ENCODE measurements at regions not wholly inside any gene's neighbourhood (a gene's known extent, or its start where the extent isn't known, plus 50 kb on each side); places are given as distances from the start of the nearest gene placed in this dataset.

- Histone ChIP-seq H3K79me2 (ENCODE audit: control insufficient read depth, insufficient read depth, low read length) (no peaks in the 10 kb centered on the region), H2AFZ (ENCODE audit: low read depth, low read length) (no peak overlapping the region), H3K9me1 (ENCODE audit: control insufficient read depth, insufficient read depth, low read length) (no peaks in the 10 kb centered on the region), H3K4me2 (ENCODE audit: insufficient read depth, low read length) (no peak overlapping the region), H3K27ac (ENCODE audit: extremely low read depth, low read depth, low read length) (no peak overlapping the region), H3K4me1 (replicated peaks in 1 of 2; ENCODE audit: control insufficient read depth in 2 of 2, insufficient read depth in 2 of 2, low read length in 2 of 2) (no peaks in the 10 kb centered on the region), H3K36me3 (ENCODE audit: control insufficient read depth, insufficient read depth, low read length) (no peaks in the 10 kb centered on the region), H3K9me3 (replicated peaks; ENCODE audit: control insufficient read depth, insufficient read depth, low read depth, low read length) (no peaks in the 10 kb centered on the region), H4K20me1 (replicated peaks; ENCODE audit: control insufficient read depth, insufficient read depth, low read length) (no peaks in the 10 kb centered on the region), H3K9ac (ENCODE audit: insufficient read depth in 1 of 2, low read depth in 2 of 2, low read length in 2 of 2) (no peak overlapping the region), H3K27me3 (ENCODE audit: control insufficient read depth in 2 of 2, insufficient read depth in 2 of 2, low read length in 2 of 2) (no peaks in the 10 kb centered on the region), H3K4me3 (no peak overlapping the region)
- no TSS peak for BruUV-seq (replicated peaks)
- in situ Hi-C loops (cut with MboI): no loop called here
- ChIA-PET POLR2A (no interaction called here), CTCF (ENCODE audit: low intra/inter-chr PET ratio) (no interaction called here)
- ATAC-seq (no peak), FAIRE-seq (no peak), DNase-seq (ENCODE audit: extremely low read depth in 1 of 4, low spot score in 3 of 4) (no peak)
- WGBS (ENCODE audit: insufficient coverage, low coverage, missing lambda C conversion rate): 0% methylated on average over 1 of the region's 1 CpG
- intact Hi-C loops (cut with micrococcal nuclease): no loop called here
- TF ChIP-seq ZBTB33 (CRISPR knock-in tag; IDR thresholded peaks at IDR 0.05) (no peak), SMC3 (conservative IDR thresholded peaks at IDR 0.05; ENCODE audit: insufficient read depth, low read depth, low read length) (no peak), IRF9 (tag; IDR thresholded peaks at IDR 0.05) (no peak), CBFA2T3 (IDR thresholded peaks at IDR 0.05) (no peak), PATZ1 (CRISPR knock-in tag; IDR thresholded peaks at IDR 0.05; ENCODE audit: borderline replicate concordance) (no peak), E2F4 (CRISPR knock-in tag; IDR thresholded peaks at IDR 0.05; ENCODE audit: low read depth) (no peak), IFI16 (CRISPR knock-in tag; IDR thresholded peaks at IDR 0.05) (no peak), HOXB6 (CRISPR knock-in tag; IDR thresholded peaks at IDR 0.05; ENCODE audit: borderline replicate concordance) (no peak), ZNF586 (CRISPR knock-in tag; conservative IDR thresholded peaks at IDR 0.05) (no peak), CEBPZ (IDR thresholded peaks at IDR 0.05; ENCODE audit: borderline replicate concordance, low read depth, low read length) (no peak), ILF3 (IDR thresholded peaks at IDR 0.05; ENCODE audit: borderline replicate concordance) (no peak), YY1 (IDR thresholded peaks at IDR 0.05; ENCODE audit: borderline replicate concordance in 1 of 3, control insufficient read depth in 1 of 3, extremely low read depth in 1 of 3, insufficient read depth in 3 of 3, insufficient read length in 1 of 3, insufficient replicate concordance in 2 of 3, low read depth in 1 of 3, low read length in 2 of 3) (no peak), CC2D1A (IDR thresholded peaks at IDR 0.05) (no peak)
Measured at GRCh38 chr14:25557466-25557865, 507.5 kb upstream of the STXBP6 start.

Data from K562 (cell line).